Gastrocnemius medialis (tissue), 4 donors: ENCODE measurements at regions not wholly inside any gene's neighbourhood (a gene's known extent, or its start where the extent isn't known, plus 50 kb on each side); places are given as distances from the start of the nearest gene placed in this dataset.
A peak's percentile ranks its signal among the peaks of the same experiment; 100 is the strongest.

ENCODE experiments used
- ATAC-seq, 2 donors: fragments of 150-250 bp; one replicate each; pipeline ENCODE4 v1.9.1; 2016
- DNase-seq, 2 donors: peaks; one replicate each; pipeline ENCODE4 v3.0.0-alpha.2; 2019
- H3K27ac ChIP-seq, 4 donors: fragments of 200-600 bp; sonication (generic); 1 replicate in 1 of 4; 2 replicates in 3 of 4; pipeline ENCODE4 v1.5.1; 2016 to 2018; ENCODE audit warnings: mild to moderate bottlenecking in 2 of 4, moderate library complexity in 1 of 4
- H3K27me3 ChIP-seq, 3 donors: fragments of 200-600 bp; sonication (generic) in 2 of 3; 1 replicate in 1 of 3; 2 replicates in 2 of 3; pipeline versions ENCODE4 v1.5.1 to v1.6.0; 2016 to 2019; ENCODE audit warnings: mild to moderate bottlenecking in 1 of 3, moderate library complexity in 1 of 3
- H3K36me3 ChIP-seq, 2 donors: fragments of 200-600 bp; sonication (generic) in 1 of 2; one replicate each; pipeline ENCODE4 v1.5.1; 2017 to 2018
- H3K4me1 ChIP-seq, 2 donors: fragments of 200-600 bp; sonication (generic) in 1 of 2; one replicate each; pipeline ENCODE4 v1.5.1; 2016 to 2017; ENCODE audit warnings: mild to moderate bottlenecking in 2 of 2
- H3K4me3 ChIP-seq, 4 donors: fragments of 200-600 bp; sonication (generic) in 3 of 4; 1 replicate in 1 of 4; 2 replicates in 3 of 4; pipeline ENCODE4 v1.5.1; 2016 to 2019; ENCODE audit warnings: mild to moderate bottlenecking in 2 of 4
- H3K9me3 ChIP-seq, 3 donors: fragments of 200-600 bp; sonication (generic) in 2 of 3; 1 replicate in 1 of 3; 2 replicates in 2 of 3; pipeline ENCODE4 v1.5.1; 2016 to 2019
- POLR2A ChIP-seq, 2 donors: fragments of 450-650 bp; IDR thresholded peaks; one replicate each; pipeline ENCODE4 v1.6.1; 2017; ENCODE audit warnings: antibody characterized with exemption in 2 of 2, mild to moderate bottlenecking in 2 of 2, moderate library complexity in 2 of 2
- in situ Hi-C, 4 donors: fragments of 200-750 bp; cut with MboI; loops; one replicate each; pipeline versions ENCODE4 v1.15.0 to v1.8.0; 2017; ENCODE audit warnings: low sequenced_read_pairs in 4 of 4
- intact Hi-C: fragments of 100-400 bp; cut with DNase I; formaldehyde crosslinking; loops from one replicate; pipeline ENCODE4 v1.15.1; 2023; ENCODE audit warnings: low total_unique reads
- TF ChIP-seq, protein P1 (sequence below), 5 experiments: fragments of 450-650 bp in 3 of 5; fragments of 200-600 bp in 2 of 5; sonication (generic) in 2 of 5; IDR thresholded peaks in 4 of 5; conservative IDR thresholded peaks in 1 of 5; 1 replicate in 4 of 5; 2 replicates in 1 of 5; pipeline ENCODE4 v1.5.1; 2016 to 2019; ENCODE audit warnings: antibody characterized with exemption in 5 of 5, mild to moderate bottlenecking in 3 of 5, moderate library complexity in 3 of 5

- Histone ChIP-seq H3K9me3 (no peaks in the 10 kb centered on the region), H3K36me3 (no peaks in the 10 kb centered on the region), H3K4me1 (peaks cover 16 to 20% of the 10 kb centered on the region in 2 donors), H3K27me3 (no peaks in the 10 kb centered on the region), H3K27ac (peak overlapping the region; percentile 61 to 78 (median 66)), H3K4me3 (no peak overlapping the region)
- in situ Hi-C loops: no loop called here
- TF ChIP-seq, protein P1, sequence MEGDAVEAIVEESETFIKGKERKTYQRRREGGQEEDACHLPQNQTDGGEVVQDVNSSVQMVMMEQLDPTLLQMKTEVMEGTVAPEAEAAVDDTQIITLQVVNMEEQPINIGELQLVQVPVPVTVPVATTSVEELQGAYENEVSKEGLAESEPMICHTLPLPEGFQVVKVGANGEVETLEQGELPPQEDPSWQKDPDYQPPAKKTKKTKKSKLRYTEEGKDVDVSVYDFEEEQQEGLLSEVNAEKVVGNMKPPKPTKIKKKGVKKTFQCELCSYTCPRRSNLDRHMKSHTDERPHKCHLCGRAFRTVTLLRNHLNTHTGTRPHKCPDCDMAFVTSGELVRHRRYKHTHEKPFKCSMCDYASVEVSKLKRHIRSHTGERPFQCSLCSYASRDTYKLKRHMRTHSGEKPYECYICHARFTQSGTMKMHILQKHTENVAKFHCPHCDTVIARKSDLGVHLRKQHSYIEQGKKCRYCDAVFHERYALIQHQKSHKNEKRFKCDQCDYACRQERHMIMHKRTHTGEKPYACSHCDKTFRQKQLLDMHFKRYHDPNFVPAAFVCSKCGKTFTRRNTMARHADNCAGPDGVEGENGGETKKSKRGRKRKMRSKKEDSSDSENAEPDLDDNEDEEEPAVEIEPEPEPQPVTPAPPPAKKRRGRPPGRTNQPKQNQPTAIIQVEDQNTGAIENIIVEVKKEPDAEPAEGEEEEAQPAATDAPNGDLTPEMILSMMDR (IDR thresholded peaks at IDR 0.05 in 4 of 5, conservative IDR thresholded peaks at IDR 0.05 in 1 of 5): no peak
- TF ChIP-seq POLR2A (IDR thresholded peaks at IDR 0.05): no peak
- DNase-seq (peak; percentile 26 to 50), ATAC-seq (peak; percentile 79 to 91)
- intact Hi-C loops: loop anchor here (1.0 to 5.0 kb wide), 2 partner anchors 50 to 319 kb away; no protein-coding TSS in a partner anchor
These were observed 322.2 kb downstream of the IRS1 start for GRCh38 chr2:226477221-226478108.

DNA sequence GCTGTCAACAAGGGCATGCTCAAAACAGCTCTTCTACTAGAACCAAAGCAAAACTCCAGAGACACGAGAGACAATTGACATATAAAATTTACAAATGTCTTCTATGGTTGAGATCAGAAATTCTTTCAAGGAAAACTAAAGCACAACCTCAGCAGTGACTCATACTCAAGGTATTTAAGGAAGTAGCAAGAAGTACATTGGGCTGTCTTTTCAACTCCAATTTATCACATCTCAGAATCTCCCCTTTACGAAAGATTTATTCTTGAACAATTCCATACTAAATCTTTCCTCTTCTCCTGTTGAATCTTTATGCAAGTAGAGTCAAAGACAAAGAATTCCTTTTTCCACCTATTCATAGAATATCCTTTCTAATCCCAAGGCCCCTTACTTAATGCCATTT lies 324.0 kb downstream of the IRS1 start:
- no peak for ATAC-seq
- Histone ChIP-seq H3K36me3 (no peaks in the 10 kb centered on the region), H3K9me3 (no peaks in the 10 kb centered on the region), H3K27ac (no peak overlapping the region), H3K4me1 (peaks cover 16 to 20% of the 10 kb centered on the region in 2 donors), H3K27me3 (no peaks in the 10 kb centered on the region), H3K4me3 (no peak overlapping the region)
- DNase-seq: no peak
- intact Hi-C loops (loop anchor here (5.0 kb wide), 1 partner anchor 48 kb away; no protein-coding TSS in a partner anchor), in situ Hi-C loops (no loop called here)
- TF ChIP-seq POLR2A (IDR thresholded peaks at IDR 0.05): no peak
- TF ChIP-seq, protein P1 (IDR thresholded peaks at IDR 0.05 in 4 of 5, conservative IDR thresholded peaks at IDR 0.05 in 1 of 5): no peak

DNA sequence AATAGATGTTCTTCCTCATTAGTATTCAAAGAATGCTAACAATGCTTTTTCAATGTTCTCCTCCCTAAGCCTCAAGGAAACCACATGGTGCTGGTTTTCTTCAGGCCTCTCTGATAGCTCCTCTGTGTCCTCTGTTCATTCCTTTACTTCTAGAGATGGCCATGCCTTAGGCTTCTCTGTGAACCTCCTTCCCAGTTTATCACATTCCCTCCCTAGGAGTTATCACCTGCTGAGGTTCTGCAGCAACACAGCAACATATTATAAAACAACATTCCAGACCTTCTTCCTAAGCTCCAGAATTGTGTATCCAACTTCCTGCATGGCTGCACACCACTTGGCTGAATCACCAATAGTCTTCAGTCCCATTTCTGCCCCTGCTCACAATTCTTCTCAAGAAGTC lies 325.5 kb downstream of the IRS1 start:
- in situ Hi-C loops (no loop called here), intact Hi-C loops (no loop called here)
- Histone ChIP-seq H3K27ac (no peak overlapping the region), H3K4me1 (peaks cover 16 to 20% of the 10 kb centered on the region in 2 donors), H3K36me3 (no peaks in the 10 kb centered on the region), H3K9me3 (no peaks in the 10 kb centered on the region), H3K27me3 (no peaks in the 10 kb centered on the region), H3K4me3 (no peak overlapping the region)
- no peak for ATAC-seq
- no peak for TF ChIP-seq POLR2A (IDR thresholded peaks at IDR 0.05)
- TF ChIP-seq, protein P1 (IDR thresholded peaks at IDR 0.05 in 4 of 5, conservative IDR thresholded peaks at IDR 0.05 in 1 of 5): no peak
- DNase-seq: no peak

DNA sequence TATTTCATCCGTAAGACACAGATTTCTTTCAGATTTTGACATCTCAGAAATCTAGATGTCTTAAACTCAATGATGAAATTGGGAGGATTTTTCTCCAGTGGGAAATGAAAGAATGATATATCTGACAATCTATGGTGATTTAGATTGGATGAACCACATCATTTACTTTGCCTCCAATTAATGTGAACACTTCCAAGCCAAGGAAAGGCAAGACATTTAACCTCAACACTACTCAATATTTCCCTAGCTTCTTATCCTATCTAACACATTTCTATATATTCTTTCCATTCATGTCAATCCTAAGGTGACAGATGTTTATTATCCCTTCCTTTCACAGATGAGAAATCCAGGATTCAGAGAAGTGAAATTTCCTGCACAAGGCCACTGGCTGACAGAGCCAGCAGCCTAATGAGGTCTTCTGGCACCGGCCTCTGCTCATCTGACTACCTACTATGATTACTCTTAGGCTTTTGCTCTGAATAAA lies 327.6 kb downstream of the IRS1 start:
- Histone ChIP-seq H3K4me1 (peaks cover 0 to 4% of the 10 kb centered on the region in 2 donors), H3K36me3 (no peaks in the 10 kb centered on the region), H3K4me3 (no peak overlapping the region), H3K9me3 (no peaks in the 10 kb centered on the region), H3K27me3 (no peaks in the 10 kb centered on the region), H3K27ac (no peak overlapping the region)
- intact Hi-C loops (no loop called here), in situ Hi-C loops (no loop called here)
- ATAC-seq (no peak), DNase-seq (no peak)
- no peak for TF ChIP-seq POLR2A (IDR thresholded peaks at IDR 0.05)
- TF ChIP-seq, protein P1 (IDR thresholded peaks at IDR 0.05 in 4 of 5, conservative IDR thresholded peaks at IDR 0.05 in 1 of 5): no peak
